Activated naive CD4-positive, alpha-beta T cell treated with anti-CD3 and anti-CD28 coated beads, Interleukin-2, amount 50 U/mL, for 24 hours (primary cell): ENCODE measurements at regions not wholly inside any gene's neighbourhood (a gene's known extent, or its start where the extent isn't known, plus 50 kb on each side); places are given as distances from the start of the nearest gene placed in this dataset.

Experiments used
- H3K27ac Mint-ChIP-seq: one replicate; pipeline ENCODE4 v1.8.0; 2021; ENCODE audit warnings: mild to moderate bottlenecking, mixed read lengths
- H3K27me3 Mint-ChIP-seq: one replicate; pipeline ENCODE4 v1.8.0; 2021; ENCODE audit warnings: mixed read lengths
- H3K36me3 Mint-ChIP-seq: one replicate; pipeline ENCODE4 v1.8.0; 2021; ENCODE audit warnings: mixed read lengths
- H3K4me1 Mint-ChIP-seq: one replicate; pipeline ENCODE4 v1.8.0; 2021; ENCODE audit warnings: mixed read lengths
- H3K4me3 Mint-ChIP-seq: one replicate; pipeline ENCODE4 v1.8.0; 2021; ENCODE audit warnings: mild to moderate bottlenecking, mixed read lengths
- H3K9me3 Mint-ChIP-seq: one replicate; pipeline ENCODE4 v1.8.0; 2021; ENCODE audit warnings: mixed read lengths

DNA sequence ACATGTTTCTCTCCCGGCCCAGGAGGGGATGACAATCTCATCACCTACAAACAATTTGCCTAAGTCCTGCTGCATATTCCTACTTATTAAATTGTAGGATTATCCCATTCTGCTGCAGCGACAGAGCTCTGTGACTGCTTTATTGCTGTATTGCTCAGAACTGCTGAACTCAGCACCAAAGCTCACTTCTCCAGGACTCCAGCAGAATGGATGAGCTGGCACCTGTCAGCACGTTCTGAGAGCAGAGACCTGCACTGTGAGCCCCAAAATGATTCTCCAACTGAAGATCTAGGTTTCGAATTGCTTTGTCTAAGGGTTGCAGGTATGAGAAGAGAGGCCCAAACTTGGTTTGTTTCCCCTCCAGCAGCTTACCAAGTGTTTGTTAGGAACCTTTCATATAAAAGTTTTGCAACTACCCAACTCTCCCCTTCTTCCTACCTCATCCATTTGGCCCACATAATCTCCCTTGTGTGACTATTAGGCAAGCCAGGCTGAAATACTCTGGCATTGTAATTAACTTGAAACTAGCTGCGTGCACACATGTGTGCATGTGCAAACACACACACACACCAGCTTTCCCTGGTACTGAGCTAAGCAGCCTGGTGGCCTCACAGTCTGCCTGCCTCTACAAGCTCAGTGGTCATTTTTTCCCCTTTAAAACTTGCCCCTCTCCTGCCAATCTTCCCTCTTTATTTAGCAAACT, 161.4 kb upstream of the CAMK1G start:
- no peak overlapping the region for H3K4me3 Mint-ChIP-seq
- H3K27ac Mint-ChIP-seq, result no peak overlapping the region
- H3K27me3 Mint-ChIP-seq, result peaks cover 11% of the 10 kb centered on the region
- H3K9me3 Mint-ChIP-seq, result no peaks in the 10 kb centered on the region
- H3K4me1 Mint-ChIP-seq, result no peaks in the 10 kb centered on the region
- H3K36me3 Mint-ChIP-seq, result no peaks in the 10 kb centered on the region

DNA sequence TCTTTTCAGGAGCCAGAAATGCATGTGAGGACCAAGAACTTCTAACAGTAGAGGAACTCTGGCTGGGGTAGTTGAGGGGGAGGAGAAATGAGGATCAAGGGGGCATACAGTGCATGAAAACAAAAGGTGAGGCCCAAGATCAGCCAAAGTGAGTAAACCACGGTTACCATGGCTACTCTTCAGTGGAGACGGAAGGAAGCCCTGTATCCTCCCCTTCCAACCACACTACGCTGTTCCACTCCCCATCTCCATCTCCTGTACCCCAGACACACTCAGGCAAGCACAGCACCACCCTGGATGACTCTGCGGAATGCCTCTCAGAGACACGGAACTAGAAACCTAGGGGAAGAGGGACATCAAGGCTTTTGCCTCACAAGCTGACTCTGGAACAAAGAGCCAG, 157.6 kb upstream of the CAMK1G start:
- Mint-ChIP-seq H3K27ac (no peak overlapping the region), H3K9me3 (no peaks in the 10 kb centered on the region), H3K4me3 (no peak overlapping the region), H3K27me3 (peaks cover 11% of the 10 kb centered on the region), H3K36me3 (no peaks in the 10 kb centered on the region), H3K4me1 (no peaks in the 10 kb centered on the region)

DNA sequence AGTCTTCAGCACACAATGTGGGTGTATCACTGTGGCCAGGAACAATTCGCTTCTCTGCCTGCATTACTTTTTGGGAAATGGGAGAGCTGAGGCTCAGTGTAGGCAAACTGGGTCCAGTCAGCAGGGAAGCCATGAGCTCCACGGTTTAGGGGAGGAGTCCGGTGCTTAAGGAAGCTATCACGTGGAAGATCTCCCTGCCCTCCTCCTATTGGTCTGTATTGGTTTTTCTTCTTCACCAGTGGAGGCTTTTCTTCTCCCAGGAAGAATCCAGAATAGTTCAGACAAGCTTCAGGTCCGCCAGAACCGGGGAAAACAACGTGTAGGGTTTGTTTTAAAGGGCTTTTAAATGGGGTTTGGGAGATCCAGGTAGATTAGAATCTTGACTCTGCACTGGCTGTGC, 156.2 kb upstream of the CAMK1G start:
- Mint-ChIP-seq H3K4me1 (no peaks in the 10 kb centered on the region), H3K9me3 (no peaks in the 10 kb centered on the region), H3K36me3 (no peaks in the 10 kb centered on the region), H3K4me3 (no peak overlapping the region), H3K27ac (no peak overlapping the region), H3K27me3 (peaks cover 11% of the 10 kb centered on the region)

DNA sequence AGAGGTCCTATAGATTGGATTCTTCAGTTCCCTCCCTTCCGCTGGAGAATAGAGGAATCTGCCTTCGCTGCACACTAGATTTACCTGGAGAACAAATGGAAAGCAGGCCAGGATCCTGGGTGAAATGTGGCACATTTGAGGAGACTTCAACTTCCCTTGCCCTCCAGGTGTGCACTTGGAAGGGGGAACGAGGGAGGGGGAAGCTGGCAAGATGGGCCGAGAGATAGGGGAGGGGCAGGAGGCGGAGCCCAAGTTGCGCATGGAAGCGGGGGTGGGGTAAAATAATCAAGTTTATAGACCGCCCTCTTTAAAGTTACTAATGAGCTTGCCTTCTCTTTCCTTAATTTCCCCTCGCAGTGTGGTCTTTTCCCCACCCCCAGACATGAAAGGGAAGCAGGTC, 155.7 kb upstream of the CAMK1G start:
- H3K36me3 Mint-ChIP-seq, result no peaks in the 10 kb centered on the region
- peaks cover 9% of the 10 kb centered on the region for H3K27me3 Mint-ChIP-seq

DNA sequence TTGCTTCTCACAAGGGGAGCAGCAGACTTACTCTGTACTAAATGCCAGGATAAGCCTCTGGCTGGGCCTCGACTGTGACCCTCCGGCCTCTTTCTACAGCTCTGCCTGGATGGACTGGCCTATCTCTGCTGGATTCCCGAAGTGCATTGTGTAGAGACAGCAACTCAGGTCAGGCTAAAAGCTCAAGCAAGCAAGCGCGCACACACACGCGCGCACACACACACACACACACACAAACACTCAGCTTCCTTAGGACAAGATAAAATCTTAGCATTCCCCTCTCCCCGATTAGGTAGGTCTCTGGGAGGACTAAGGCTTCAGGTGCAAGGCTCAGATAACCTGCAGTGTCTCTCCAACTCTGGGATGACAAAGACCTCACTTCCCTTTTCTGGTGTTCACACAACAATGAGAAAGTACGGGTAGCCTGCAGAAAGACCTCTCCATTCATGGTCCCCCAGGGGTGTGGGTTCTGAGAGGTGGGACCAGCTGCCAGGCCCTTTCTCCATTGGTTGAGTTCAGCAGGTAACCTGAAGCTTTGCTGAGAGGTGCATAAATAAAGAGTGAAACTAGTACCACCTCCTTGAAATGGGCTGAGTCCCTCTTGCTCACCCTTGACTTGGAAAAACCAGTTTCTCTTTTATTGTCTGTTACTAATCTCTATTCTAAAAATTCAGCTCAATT, 155.1 kb upstream of the CAMK1G start:
- Mint-ChIP-seq H3K27me3 (peaks cover 6% of the 10 kb centered on the region), H3K4me1 (no peaks in the 10 kb centered on the region), H3K9me3 (no peaks in the 10 kb centered on the region), H3K36me3 (no peaks in the 10 kb centered on the region), H3K4me3 (no peak overlapping the region), H3K27ac (no peak overlapping the region)

More for the DNA sequence above, 155.7 kb upstream of the CAMK1G start:
- no peak overlapping the region for H3K4me3 Mint-ChIP-seq
- no peaks in the 10 kb centered on the region for H3K9me3 Mint-ChIP-seq
- no peak overlapping the region for H3K27ac Mint-ChIP-seq
- no peaks in the 10 kb centered on the region for H3K4me1 Mint-ChIP-seq

DNA sequence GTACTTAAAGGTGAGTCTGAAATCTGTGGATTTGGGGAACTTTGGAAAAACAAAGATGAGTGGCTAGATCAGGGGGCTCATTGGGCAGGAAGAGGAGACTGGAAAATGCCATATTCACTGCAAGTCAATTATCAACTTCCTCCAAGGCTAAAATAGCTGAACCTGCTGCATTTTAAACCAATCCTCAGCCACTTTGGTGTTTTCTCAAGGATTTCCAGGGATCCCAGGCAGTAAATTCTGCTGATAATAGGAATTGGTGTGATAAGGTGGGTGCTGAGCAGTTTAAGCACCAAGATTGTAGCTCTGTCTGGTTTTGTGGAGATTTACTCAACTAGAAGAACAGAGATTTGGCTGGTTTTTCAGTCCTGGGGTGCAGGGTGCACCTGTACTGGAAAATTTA, 153.9 kb upstream of the CAMK1G start:
- H3K9me3 Mint-ChIP-seq, result no peaks in the 10 kb centered on the region
- no peaks in the 10 kb centered on the region for H3K36me3 Mint-ChIP-seq
- H3K27ac Mint-ChIP-seq, result no peak overlapping the region
- H3K4me1 Mint-ChIP-seq, result no peaks in the 10 kb centered on the region
- H3K27me3 Mint-ChIP-seq, result peaks cover 9% of the 10 kb centered on the region
- H3K4me3 Mint-ChIP-seq, result no peak overlapping the region

DNA sequence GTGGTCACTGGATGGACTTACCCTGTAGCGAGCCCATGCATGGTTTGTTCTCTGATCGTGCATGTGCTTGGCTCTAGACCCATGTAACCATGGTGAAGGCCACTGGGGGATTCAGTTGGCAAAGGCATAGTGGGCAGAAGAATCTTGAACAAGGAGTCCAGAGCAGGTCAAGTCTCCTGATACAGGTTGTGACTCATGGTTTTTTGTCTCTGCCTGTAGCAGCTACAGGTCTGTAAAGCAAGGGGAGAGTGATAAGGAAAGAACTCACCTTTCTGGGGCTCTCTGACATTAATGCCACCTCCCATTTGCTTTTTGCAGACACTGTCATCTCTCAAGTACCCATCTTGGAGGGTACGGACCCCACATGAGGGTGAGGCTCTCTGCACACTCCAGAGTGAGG, 153.4 kb upstream of the CAMK1G start:
- H3K36me3 Mint-ChIP-seq, result no peaks in the 10 kb centered on the region
- no peak overlapping the region for H3K4me3 Mint-ChIP-seq

DNA sequence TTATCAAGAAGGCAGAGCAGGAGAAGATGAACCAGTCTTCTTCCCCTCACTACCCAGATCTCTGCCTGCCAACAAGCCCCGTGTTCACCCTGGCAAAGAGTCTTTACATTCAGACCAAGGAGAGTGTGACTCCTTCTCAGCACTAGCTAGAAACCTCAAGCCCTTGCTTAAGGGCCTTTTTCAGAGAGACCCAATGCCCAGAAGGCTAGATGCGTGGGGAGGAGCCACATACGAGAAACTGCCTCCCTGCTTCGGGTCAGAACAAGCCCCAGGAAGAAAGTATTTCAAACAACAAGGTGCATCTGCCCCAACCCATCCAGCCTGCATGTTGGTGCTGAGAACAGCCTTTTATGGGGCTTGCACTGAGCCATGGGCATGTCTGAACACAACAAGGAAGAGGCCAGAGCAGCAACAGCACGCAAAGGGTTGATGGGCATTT, 152.7 kb upstream of the CAMK1G start:
- Mint-ChIP-seq H3K4me3 (no peak overlapping the region), H3K4me1 (no peaks in the 10 kb centered on the region), H3K36me3 (no peaks in the 10 kb centered on the region), H3K27ac (no peak overlapping the region), H3K27me3 (peaks cover 7% of the 10 kb centered on the region), H3K9me3 (no peaks in the 10 kb centered on the region)

More for the DNA sequence above, 153.4 kb upstream of the CAMK1G start:
- Mint-ChIP-seq H3K27me3 (peaks cover 9% of the 10 kb centered on the region), H3K4me1 (no peaks in the 10 kb centered on the region), H3K9me3 (no peaks in the 10 kb centered on the region), H3K27ac (no peak overlapping the region)

DNA sequence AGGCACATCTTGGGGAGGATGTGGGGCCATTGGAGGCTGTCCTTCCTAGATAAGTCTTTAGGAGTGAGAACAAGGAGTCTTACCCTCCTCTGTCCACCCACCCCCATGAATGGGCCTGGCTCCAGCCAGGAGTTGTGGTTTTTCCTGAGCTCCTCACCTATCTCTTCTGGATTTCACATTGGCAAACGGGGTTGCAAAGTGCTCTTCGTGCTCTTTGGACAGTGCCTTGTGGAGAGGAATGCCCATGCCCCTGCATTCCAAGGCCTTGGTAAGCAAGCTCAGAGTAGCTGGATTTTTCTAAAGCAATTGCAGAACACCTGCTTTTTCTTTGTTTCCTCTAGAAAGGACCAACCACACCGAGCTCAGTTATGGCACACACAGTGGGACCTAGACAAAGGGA, 152.1 kb upstream of the CAMK1G start:
- no peaks in the 10 kb centered on the region for H3K36me3 Mint-ChIP-seq
- no peaks in the 10 kb centered on the region for H3K9me3 Mint-ChIP-seq
- no peak overlapping the region for H3K4me3 Mint-ChIP-seq
- H3K4me1 Mint-ChIP-seq, result no peaks in the 10 kb centered on the region
- no peak overlapping the region for H3K27ac Mint-ChIP-seq
- peaks cover 7% of the 10 kb centered on the region for H3K27me3 Mint-ChIP-seq

DNA sequence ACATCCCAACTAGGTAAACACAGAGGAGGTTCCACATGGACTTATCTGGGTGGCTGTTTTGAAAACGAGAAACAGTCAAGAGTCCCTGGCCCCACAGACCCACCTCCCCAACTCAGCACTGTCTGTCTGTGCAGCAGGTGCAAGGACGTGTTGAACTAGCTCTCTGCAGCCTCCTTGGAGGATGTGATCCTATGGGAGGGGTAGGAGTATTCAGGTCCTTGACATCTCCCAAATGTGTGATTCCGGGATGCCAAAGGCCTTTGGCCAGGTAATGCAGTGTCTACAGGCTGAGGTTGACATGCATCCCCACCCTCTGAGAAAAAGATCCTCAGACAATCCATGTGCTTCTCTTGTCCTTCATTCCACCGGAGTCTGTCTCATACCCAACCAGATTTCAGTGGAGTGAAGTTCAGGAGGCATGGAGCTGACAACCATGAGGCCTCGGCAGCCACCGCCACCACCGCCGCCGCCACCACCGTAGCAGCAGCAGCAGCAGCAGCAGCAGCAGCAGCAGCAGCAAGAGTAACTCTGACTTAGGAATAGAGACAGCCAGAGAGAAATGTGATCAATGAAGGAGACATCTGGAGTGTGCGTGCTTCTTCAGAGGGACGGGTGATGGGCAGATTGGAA, 151.6 kb upstream of the CAMK1G start:
- H3K4me3 Mint-ChIP-seq, result no peak overlapping the region
- no peaks in the 10 kb centered on the region for H3K9me3 Mint-ChIP-seq
- no peaks in the 10 kb centered on the region for H3K36me3 Mint-ChIP-seq
- H3K27me3 Mint-ChIP-seq, result peaks cover 5% of the 10 kb centered on the region
- H3K4me1 Mint-ChIP-seq, result no peaks in the 10 kb centered on the region
- no peak overlapping the region for H3K27ac Mint-ChIP-seq

DNA sequence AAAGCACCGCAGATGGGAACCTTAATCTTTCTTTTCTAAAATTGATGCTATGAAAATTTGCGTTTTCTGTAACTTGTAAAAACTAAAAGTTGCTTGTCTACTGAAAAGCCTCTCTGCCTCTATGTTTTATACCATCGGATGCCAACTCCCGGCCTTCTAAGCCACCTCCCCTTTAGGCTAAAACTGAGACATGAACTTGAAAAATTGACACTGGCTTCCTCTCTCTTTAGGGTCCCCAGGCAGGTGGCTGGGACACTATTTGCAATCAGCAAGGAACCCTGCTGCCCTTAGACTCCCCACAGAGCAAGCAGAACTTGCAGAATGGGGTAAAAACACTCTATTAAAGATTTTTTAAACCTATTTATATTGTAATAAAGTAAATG, 151.1 kb upstream of the CAMK1G start:
- H3K36me3 Mint-ChIP-seq, result no peaks in the 10 kb centered on the region
- no peaks in the 10 kb centered on the region for H3K9me3 Mint-ChIP-seq
- H3K27me3 Mint-ChIP-seq, result peaks cover 5% of the 10 kb centered on the region
- no peak overlapping the region for H3K27ac Mint-ChIP-seq
- no peaks in the 10 kb centered on the region for H3K4me1 Mint-ChIP-seq
- no peak overlapping the region for H3K4me3 Mint-ChIP-seq

DNA sequence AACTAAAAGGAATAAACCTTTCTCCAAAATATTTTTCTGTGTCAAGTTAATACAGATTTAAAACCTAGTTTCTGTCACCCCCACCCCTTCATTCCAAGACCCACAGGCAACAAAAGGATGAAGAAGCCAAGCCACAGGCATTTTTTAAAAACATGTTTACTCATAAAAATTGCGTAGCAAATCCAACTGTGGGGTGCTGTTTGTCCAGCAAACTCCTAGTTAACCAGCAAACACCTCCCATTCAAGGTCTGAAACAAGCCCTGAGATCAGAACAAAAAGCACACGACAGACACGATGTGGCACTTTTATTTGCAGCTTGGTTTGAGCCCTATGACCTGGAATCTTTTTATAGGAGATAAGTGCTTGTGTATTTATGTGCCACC, 149.9 kb upstream of the CAMK1G start:
- Mint-ChIP-seq H3K4me3 (no peak overlapping the region), H3K9me3 (no peaks in the 10 kb centered on the region), H3K36me3 (no peaks in the 10 kb centered on the region), H3K27ac (no peak overlapping the region), H3K27me3 (peaks cover 5% of the 10 kb centered on the region), H3K4me1 (no peaks in the 10 kb centered on the region)

DNA sequence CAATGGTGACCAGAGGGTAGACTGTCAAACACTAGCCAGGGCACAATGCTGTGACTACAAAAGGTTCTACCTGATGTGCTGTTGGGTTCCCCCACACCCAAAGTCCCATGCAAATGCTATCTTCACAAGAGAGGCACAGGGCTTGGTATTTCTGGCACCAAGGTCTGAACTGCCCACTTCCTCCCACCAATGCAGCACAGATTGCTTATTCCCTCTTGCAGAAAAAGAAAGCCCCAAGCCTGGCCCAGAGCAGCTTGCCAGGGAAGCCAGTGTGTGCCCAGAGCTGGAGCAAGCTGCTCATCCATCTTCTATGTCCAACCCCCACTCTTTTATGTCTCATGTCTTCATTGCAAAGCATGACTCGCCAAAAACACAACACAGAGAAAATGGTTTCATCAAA, 149.4 kb upstream of the CAMK1G start:
- Mint-ChIP-seq H3K36me3 (no peaks in the 10 kb centered on the region), H3K4me1 (no peaks in the 10 kb centered on the region), H3K9me3 (no peaks in the 10 kb centered on the region), H3K27me3 (peaks cover 5% of the 10 kb centered on the region), H3K4me3 (no peak overlapping the region), H3K27ac (no peak overlapping the region)

DNA sequence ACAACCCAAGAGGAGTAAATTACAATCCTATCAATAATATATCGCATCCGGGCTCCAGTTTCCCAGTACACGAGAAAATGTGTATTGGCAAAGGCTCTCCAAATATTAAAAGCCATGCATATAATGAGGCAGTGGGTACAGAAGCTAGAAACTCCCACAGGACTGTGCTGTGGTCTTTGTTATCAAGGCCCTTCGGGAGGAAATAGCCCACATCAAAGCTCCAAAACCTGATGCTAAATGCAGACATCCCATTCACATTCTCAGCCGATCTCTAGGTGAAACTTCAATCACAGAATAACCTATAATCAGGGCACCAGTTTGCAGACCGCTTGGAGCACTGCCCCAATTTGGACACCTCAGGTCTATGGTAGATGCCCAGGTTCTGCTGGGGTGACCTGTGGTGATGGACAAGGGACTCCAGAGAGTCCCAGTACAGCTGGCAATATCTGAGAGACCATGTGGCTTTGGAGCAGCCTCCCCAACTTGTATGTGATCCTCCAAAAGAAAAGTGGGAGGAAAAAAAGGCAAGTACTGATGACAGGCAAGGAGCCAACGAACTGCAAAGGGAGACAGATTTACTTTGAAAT, 148.8 kb upstream of the CAMK1G start:
- Mint-ChIP-seq H3K27me3 (peaks cover 5% of the 10 kb centered on the region), H3K4me3 (no peak overlapping the region), H3K4me1 (no peaks in the 10 kb centered on the region), H3K27ac (no peak overlapping the region), H3K36me3 (no peaks in the 10 kb centered on the region), H3K9me3 (no peaks in the 10 kb centered on the region)

DNA sequence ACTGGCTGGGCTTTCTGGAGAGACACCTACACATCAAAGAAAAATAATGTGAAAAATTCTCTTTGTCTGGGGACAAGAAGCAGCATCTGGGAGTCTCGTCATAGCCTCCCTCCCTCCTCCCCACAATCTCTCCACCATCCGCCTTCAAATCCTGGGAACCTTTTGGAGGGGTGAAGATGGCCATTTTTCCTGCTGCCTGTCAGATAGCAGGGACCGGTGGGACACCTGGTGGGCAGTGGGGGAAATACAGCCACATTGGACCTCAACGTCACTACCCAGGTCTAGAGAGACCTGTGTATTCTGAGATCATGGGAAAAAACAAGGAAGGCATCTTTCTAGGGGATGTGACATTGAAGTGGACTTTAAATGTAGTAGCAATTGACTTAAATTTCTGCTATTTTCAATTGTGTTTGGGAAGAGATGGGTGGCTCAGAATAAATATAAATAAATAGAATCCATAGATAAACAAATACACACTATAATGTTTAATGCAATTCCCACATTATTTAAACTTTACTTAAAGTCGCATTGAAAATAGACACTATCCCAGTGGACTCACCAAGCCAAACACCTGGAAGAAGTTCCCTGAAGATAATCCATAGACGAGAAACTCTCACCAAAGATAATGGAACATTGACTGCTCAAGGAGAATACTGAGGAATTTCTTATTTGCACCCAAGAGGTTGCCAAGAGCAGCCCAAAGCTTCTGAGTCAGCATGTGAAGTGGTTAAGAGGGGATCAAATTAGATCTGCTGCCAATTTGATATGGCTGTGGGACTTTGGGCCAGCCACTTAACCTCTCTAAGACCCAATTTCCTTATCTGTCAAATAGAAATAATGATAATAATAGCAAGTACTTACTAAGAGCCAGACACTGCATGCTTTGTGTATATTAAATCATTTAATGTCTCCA, 147.6 kb upstream of the CAMK1G start:
- peaks cover 3% of the 10 kb centered on the region for H3K36me3 Mint-ChIP-seq
- H3K9me3 Mint-ChIP-seq, result peaks cover 4% of the 10 kb centered on the region
- peaks cover 9% of the 10 kb centered on the region for H3K27me3 Mint-ChIP-seq
- no peak overlapping the region for H3K4me3 Mint-ChIP-seq
- H3K27ac Mint-ChIP-seq, result no peak overlapping the region
- no peaks in the 10 kb centered on the region for H3K4me1 Mint-ChIP-seq
